Activated gamma-delta T cell (primary cell): ENCODE measurements at regions not wholly inside any gene's neighbourhood (a gene's known extent, or its start where the extent isn't known, plus 50 kb on each side); places are given as distances from the start of the nearest gene placed in this dataset.

Experiments
- DNase-seq: peaks from one replicate; lab custom pipeline; 2025; lab: John Stamatoyannopoulos, UW

DNA sequence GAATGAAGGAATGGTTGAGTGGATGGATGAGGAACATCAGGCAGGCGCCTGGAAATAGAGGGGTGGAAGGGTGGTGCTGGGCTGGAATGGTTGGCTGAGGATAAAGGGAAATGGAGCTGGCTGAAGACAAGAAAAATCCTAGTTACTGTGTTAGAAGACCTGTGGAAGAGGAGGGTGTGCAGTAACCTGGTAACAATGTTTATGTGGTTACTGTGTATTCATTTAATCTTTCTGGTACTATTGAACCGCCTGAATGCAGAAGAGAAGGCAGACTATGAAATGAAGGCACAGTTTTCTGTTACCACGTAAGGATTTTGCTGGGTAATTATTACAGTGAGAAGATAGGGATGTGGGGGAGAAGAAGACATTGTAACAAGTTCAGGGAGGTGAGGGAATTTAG lies 110.3 kb upstream of the MGAT5 start:
- no peak for DNase-seq

DNA sequence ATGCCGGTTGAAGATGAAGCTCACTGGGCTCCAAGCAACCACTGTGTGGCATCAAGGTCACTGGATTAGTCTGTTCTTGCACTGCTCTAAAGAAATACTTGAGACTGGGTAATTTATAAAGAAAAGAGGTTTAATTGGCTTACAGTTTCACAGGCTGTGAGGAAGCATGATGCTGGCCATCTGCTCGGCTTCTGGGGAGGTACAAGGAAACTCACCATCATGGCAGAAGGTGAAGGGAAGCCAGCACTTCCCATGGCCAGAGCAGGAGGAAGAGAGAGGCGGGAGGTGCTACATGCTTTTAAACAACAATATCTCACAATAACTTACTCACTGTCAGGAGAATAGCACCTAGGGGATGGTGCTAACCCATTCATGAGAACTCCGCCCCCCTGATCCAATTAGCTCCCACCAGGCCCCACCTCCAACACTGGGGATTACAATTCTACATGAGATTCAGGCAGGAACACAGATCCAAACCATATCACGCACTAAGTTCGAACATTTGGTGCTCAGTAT lies 109.7 kb upstream of the MGAT5 start:
- DNase-seq: no peak

DNA sequence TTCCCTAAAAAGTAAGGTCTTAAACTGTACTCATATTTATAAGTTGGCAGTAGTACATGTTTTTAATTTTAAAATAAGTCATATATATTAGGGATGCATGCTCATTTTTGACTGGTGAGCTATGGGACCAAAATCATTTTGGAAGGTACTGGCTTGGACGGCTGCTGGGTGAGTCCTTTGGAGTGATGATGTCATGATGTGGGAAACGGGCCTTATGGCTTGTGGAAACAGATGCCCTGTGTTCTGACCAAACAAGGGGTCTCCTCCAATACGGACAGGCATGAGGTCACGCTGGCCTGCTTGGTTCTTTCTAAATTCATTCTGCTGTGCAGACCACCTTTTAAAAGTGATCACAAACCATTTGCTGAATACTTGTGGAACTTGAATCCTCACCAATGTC lies 109.2 kb upstream of the MGAT5 start:
- DNase-seq: no peak

DNA sequence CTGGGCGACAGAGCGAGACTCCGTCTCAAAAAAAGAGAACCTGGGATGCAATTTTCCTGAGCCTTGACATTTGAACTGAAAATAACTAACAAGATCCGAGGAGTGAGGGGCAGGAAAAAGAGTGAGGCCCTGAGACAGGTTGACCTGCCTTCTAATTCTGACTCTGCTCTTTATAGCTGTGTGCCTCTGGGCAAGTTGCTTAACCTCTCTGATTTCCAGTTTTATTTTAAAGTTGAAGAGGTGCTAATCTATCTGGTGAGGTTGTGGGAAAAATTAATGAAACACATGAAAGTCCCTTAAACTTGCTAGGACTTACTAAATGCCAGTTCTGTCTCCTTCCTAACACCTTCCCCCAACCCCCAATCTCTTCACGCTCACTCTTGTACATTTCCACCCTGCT lies 108.4 kb upstream of the MGAT5 start:
- DNase-seq: no peak

DNA sequence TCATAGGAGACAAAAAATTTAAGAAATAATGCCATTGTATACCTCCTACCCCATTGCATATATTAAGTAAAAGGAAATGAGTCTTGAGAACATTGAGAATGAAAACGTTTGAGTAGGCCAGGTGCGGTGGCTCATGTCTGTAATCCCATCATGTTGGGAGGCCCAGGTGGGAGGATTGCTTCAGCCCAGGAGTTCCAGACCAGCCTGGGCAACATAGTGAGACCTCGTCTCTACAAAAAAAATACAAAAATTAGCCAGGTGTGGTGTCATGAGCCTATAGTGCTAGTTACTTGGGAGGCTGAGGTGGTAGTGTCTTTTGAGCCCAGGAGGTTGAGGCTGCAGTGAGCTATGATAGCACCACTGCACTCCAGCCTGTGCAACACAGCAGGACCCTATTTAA lies 107.7 kb upstream of the MGAT5 start:
- DNase-seq: no peak

DNA sequence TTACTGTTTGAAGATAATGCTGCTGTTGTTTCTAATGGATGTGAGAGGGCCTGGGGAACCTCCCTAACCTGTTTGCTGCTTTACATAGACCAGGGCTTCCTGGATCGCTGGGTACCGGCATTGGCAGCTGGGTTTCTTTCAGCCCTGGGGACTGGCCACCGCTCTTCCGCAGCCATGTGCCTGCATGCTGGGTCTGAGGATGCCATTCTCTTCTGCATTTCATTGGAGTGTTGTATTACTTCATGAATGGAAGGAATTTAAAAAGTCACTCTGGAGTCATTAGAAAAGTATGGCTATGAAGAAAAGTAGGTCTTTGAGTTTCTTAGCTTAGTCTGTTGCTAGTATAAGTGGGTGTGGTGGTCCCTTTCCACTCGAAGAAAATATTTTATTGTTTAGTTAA lies 107.3 kb upstream of the MGAT5 start:
- DNase-seq: no peak

DNA sequence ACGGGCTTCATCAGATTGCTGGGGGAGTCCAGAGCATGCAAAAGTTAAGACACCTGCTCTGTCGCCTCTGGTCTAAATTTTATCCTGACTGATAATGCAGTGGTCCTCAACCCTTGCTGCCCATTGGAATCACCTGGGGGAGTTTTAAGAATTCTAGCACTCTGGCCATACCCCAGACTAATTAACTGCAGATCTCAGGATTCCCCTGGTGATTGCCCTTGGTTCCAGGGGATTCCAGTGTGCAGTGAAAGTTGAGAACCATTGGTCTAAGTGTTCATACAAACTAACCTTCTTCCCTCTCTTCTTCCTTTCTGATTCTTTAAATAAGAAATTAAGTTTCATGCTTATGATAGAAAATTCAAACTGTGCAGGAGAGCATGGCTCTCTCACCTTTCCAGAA lies 105.7 kb upstream of the MGAT5 start:
- DNase-seq: no peak

DNA sequence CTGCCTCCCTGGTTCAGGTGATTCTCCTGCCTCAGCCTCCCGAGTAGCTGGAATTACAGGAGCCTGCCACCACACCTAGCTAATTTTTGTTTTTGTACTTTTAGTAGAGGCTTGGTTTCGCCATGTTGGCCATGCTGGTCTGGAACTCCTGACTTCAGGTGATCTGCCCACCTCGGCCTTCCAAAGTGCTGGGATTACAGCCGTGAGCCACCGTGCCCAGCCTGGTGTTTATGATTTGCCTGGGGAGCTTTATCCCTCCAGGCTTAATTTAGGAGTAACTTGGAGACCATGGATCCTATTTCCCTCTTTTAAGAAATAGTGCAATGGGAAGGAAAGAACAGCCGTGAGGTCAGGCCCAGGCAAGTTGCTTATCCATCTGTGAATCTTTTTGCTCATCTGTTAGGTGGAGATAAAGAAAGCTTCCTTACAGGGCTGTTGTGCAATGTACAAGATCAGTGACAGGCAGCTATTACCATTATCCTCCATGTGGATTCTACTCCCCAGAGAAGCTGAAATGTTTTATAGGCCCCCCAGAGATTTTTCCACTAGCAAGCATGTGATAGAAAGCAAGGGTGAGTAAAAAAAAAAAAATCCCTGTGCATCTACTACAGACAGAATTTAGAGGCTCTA lies 104.9 kb upstream of the MGAT5 start:
- no peak for DNase-seq

DNA sequence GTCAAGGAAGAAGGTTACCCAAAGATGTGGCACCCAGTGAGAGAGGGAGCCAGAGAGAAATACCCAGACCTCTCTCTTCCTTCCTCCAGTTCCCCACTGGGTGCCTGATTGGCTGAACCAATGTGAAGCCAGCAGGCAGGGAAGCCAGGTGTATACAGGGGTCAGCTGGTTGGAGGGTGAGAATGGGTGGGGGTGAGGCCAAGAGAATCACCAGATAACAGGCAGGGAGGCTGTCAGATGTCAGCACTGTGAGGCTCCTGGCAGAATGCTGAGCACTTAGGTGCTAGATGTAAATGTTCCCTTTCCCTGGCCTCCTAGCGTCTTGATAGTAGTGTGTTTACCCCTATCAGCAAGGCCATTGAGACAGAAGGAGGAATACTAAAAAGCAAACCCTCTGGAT lies 104.0 kb upstream of the MGAT5 start:
- no peak for DNase-seq

DNA sequence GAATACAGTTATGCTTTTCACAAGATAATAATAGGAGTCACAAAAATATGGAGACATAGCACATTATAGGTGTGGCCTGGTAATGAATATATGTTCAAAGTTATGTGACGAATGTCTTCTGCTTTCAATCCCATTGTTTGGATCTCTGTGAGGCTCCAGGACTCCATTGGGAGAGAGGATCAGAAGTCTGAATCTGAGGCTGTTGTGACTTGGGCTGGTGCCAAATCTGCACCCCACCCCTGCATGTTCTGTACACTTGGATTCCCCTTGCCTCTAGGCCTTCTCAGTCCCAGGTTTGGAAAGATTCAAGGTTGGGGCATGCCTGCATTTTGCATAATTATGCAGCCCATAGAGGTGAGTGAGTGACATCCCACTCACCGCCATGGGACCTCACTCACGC lies 103.1 kb upstream of the MGAT5 start:
- DNase-seq: no peak

DNA sequence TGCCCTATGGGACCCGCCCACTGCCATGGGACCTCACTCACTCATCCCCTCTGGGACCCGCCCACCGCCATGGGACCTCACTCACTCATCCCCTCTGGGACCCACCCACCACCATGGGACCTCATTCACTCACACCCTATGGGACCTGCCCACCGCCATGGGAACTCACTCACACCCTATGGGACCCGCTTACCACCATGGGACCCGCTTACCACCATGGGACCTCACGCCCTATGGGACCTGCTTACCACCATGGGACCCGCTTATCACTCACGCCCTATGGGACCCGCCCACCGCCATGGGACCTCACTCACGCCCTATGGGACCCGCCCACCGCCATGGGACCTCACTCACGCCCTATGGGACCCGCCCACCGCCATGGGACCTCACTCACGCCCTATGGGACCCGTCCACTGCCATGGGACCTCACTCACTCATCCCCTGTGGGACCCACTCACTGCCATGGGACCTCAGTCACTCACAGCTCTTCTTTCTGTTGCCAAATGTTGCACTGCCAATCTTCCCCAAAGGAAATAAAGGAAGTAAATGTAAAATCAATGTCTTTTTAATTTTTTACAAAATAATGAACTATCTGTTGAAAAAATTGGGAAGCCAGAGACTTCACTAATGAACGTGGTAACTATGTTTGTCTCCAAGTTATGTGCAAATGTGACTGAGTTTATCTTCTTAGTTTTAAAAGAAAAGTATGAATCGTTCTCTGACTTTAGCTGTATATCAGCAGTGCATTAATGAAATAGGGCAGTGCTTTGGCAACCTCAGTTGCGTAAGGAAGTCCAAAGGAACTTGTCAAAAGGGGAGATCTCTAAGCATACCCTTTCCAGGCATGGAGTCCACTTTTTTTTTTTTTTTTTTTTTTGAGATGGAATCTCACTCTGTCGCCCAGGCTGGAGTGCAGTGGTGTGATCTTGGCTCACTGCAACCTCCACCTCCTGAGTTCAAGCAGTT lies 101.5 kb upstream of the MGAT5 start:
- no peak for DNase-seq

DNA sequence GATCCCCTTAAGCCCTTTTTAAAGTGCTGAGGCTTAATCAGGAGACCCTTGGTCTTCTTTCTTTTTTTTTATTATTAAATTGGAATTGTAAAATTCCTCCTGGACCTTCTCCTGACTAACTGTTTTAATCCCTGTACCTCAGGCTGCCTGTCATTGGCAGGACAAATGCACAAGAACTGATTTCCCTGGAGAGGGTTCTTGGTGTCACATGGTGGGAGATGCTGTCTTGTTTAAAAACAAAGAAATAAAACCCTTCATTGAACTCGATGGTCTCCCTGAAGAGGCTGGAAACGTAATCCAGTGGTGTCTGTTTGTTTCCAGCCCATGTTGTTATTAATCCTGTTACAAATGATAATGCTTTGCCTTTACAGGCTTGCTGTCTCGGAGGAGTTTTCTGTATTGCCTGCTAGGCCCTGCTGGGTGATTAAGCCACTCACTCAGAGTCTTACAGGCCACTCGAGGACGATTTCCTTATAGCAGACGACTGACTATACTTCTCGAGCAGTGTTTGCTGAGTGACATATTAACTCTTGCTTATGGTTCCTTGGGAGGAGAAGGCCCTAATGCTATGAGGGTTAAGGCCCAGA lies 100.5 kb upstream of the MGAT5 start:
- no peak for DNase-seq

DNA sequence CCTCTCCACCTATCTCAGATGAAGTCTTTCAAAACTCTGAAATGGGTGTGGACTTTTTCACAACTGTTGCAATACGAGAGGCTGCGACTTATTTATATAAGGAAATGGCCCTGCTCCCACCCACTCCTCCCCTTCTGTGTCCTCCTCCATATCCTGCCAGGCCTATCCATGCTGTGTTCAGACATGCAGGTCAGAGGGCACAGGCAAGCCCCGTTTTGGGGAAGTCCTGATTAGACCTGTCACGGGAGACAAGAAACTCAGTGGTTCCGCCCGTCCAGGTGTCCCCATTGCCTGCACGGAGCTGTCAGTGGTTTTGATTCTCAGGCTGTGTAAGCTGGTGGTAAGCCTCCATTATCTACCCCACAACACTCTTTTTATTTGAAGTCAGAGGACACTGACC lies 99.6 kb upstream of the MGAT5 start:
- no peak for DNase-seq

DNA sequence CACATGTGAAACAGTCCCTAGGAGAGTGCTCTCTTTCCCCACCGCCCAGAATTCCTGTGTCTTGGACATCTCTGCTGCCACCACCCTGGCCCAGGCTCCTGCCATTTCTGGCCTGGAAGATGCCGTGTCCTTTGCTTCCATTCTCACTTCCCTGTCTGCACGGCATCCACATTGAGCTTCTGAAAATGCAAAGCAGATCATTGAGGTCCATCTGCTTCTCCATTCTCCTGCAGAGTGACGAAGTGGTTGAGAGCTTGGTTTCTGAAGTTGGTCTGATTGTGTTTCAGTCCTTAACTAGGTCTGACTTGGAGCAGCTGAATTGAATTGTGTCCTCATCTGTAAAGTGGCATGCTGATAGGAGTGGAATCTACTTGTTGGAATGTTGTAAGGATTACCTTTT lies 98.7 kb upstream of the MGAT5 start:
- no peak for DNase-seq

DNA sequence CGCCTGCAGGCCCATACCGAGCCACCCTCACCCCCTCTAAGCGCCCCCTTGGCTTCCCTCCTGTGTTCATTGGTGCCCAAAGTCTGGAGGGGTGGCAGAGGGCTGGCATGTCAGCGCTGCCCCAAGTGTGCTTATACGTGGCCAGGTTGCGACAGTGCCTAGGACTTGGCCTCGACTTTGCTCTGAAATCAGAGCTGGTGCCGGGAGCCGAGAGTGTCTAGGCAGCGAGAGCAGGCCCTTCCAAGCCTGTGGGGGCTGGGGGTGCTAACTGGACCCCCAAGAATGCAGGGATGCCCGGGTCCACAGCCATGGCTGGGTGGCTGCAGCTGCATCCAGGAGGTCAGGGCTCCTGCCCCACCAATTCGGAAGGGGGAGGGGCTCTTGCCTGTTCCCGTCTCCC lies 95.6 kb upstream of the MGAT5 start:
- DNase-seq: no peak

DNA sequence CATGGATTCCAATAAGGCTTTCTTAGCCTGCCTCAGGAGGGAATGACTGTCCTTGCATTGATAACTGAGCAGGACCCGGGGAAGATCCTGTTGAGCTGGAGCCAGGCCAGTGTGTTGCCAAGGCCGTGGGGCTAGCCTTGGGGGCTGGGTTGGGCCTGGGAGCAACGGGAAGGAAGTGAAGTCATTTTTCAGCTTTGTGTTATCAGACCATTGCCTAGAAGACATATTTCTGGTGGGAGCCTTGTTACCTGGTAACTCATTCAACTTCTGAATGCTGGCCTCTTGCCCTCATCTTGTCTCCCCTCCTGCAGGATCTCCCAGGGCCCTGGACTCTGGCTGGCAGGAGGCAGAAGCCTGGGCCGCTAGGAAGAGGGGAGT lies 92.7 kb upstream of the MGAT5 start:
- no peak for DNase-seq

DNA sequence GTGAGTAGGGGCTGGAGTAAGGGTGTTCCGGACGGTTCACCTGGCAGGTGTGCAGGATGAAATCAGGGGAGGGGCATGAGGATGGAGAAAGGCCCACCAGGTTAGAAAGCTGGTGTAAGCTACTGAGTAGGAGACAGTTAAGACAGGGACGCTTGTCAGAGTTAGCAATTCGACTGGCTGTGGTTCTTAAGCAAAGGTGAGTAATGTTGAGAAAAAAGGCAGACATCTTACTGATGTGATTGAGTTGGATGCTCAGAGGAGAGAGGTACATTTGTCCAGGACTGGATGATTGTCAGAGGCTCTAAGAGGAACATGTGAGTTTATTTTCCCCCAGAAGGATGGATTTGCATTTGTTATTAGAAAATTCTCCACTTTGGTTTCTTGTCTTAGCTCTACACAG lies 90.5 kb upstream of the MGAT5 start:
- no peak for DNase-seq

DNA sequence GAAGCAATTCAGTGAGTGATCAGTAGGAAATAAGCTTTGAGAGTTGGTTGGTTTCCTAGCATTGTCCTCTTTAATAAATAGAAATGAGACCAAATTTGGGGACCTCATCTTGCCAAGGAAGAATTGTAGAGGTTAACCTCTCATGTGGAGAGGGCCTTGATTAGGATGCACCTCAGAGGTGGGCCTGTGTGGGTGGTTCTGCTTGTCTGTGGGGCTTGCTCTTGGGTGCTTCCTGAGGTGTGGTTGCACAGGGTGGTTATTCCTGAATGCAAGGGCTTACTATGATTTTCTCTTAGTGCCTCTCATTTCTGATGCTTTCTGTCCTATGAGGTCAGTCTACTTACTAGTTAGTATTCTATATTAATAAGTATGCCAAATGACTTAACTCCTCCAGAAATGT lies 89.6 kb upstream of the MGAT5 start:
- no peak for DNase-seq

DNA sequence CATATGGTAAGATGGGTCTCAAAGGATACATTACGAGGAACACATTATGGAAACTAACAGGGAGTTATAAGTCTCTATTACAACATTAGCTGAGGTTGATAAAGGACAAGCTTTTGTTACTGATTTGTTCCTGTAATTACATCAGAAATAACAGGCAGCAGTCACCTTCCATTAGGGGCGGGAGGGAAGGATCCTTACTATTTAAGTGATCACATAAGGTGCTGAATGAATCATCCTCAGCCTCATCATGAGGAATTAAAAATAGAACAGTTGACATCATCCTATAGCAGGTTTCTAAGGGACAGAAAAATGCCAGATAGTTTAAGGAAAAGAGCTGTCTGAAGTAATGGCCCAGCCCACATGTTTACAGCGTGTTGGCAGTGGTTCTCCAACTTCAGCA lies 86.9 kb upstream of the MGAT5 start:
- DNase-seq: no peak

DNA sequence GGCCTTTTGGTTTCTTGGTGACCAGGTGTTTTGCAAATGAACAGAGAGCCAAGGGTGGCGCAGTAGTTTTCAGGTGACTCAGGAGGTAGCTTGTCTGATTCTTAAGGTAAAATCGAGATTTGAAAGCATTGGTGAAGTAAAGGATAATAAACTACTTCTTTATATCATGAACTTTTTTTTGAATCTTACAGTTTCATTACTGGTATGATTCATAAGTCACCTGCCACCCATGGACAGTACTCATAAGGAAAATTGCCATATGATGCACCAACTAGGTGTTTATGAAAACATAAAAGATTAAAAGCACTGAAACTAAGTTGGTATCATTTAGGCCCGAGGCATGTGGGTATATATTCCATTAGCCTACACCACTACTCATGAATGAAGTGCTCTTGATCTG lies 84.1 kb upstream of the MGAT5 start:
- DNase-seq: no peak

DNA sequence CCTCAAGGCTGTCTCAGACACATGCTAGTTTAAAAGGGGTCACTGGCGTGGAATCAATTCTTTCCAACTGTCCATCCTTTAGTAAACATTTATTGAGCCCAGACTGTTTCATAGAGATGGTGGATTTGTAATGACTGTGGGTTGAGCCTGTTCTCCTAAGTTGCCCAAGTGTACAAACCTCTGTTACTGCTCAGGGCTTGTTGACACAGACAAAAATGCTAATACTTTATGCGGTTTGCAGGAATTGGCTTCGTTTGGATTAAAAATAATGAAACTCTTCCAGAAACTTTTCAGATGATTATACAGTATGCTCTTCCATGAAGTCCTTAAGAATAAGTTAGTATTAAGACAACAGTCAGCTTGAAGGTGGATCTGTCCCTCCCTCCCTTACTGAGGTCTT lies 83.6 kb upstream of the MGAT5 start:
- no peak for DNase-seq

DNA sequence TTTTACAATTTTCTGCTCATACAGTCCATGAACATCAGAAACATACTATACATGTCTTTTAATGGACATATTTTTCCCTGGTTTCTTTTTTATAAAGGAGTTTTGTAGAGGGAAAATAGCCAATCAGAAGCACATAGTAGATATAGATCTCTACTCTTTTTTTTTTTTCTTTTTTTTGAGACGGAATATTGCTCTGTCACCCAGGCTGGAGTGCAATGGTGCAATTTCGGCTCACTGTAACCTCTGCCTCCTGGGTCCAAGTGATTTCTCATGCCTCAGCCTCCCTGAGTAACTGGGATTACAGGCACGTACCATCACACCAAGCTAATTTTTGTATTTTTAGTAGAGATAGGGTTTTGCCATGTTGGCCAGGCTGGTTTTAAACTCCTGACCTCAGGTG lies 83.2 kb upstream of the MGAT5 start:
- no peak for DNase-seq
